ENCODE measurements at regions not wholly inside any gene's neighbourhood (a gene's known extent, or its start where the extent isn't known, plus 50 kb on each side); places are given as distances from the start of the nearest gene placed in this dataset.

GRCh38 chr16:17019366-17019765, 451.4 kb downstream of the XYLT1 start:
- no peaks in the 10 kb centered on the region for H3K27me3 Mint-ChIP-seq (ENCODE audit: low read depth)
- H3K4me1 Mint-ChIP-seq (ENCODE audit: low read depth) = no peaks in the 10 kb centered on the region
- no peak for TF ChIP-seq CTCF (IDR thresholded peaks at IDR 0.05)
- no peaks in the 10 kb centered on the region for H3K36me3 Mint-ChIP-seq (ENCODE audit: low read depth)
- H3K4me3 Mint-ChIP-seq (ENCODE audit: unreplicated experiment) = no peak overlapping the region
- H3K9me3 Mint-ChIP-seq (ENCODE audit: low read depth) = peaks cover 12% of the 10 kb centered on the region
- DNase-seq (ENCODE audit: low spot score) = no peak
- no peak overlapping the region for H3K27ac Mint-ChIP-seq (ENCODE audit: unreplicated experiment)

- no peak overlapping the region for H3K4me3 Mint-ChIP-seq (ENCODE audit: unreplicated experiment)
- DNase-seq (ENCODE audit: low spot score) = no peak
- no peaks in the 10 kb centered on the region for H3K9me3 Mint-ChIP-seq (ENCODE audit: low read depth)
- H3K4me1 Mint-ChIP-seq (ENCODE audit: low read depth) = no peaks in the 10 kb centered on the region
- no peaks in the 10 kb centered on the region for H3K27me3 Mint-ChIP-seq (ENCODE audit: low read depth)
- H3K36me3 Mint-ChIP-seq (ENCODE audit: low read depth) = no peaks in the 10 kb centered on the region
- TF ChIP-seq CTCF (IDR thresholded peaks at IDR 0.05) = no peak
- H3K27ac Mint-ChIP-seq (ENCODE audit: unreplicated experiment) = no peak overlapping the region
Observed at GRCh38 chr16:17023606-17024005, 447.2 kb downstream of the XYLT1 start.

GRCh38 chr16:17024514-17024913, 446.2 kb downstream of the XYLT1 start:
- no peak for DNase-seq (ENCODE audit: low spot score)
- Mint-ChIP-seq H3K36me3 (ENCODE audit: low read depth) (no peaks in the 10 kb centered on the region), H3K4me1 (ENCODE audit: low read depth) (no peaks in the 10 kb centered on the region), H3K4me3 (ENCODE audit: unreplicated experiment) (no peak overlapping the region), H3K27ac (ENCODE audit: unreplicated experiment) (no peak overlapping the region), H3K9me3 (ENCODE audit: low read depth) (peaks cover 2% of the 10 kb centered on the region), H3K27me3 (ENCODE audit: low read depth) (no peaks in the 10 kb centered on the region)
- TF ChIP-seq CTCF (IDR thresholded peaks at IDR 0.05) = no peak

GRCh38 chr16:17026600-17027242, 444.0 kb downstream of the XYLT1 start:
- Mint-ChIP-seq H3K9me3 (ENCODE audit: low read depth) (peaks cover 9% of the 10 kb centered on the region), H3K4me1 (ENCODE audit: low read depth) (no peaks in the 10 kb centered on the region)

GRCh38 chr16:17027488-17028129, 443.2 kb downstream of the XYLT1 start:
- H3K9me3 Mint-ChIP-seq (ENCODE audit: low read depth) = peaks cover 9% of the 10 kb centered on the region
- H3K4me3 Mint-ChIP-seq (ENCODE audit: unreplicated experiment) = no peak overlapping the region
- H3K4me1 Mint-ChIP-seq (ENCODE audit: low read depth) = no peaks in the 10 kb centered on the region
- H3K27ac Mint-ChIP-seq (ENCODE audit: unreplicated experiment) = no peak overlapping the region
- TF ChIP-seq CTCF (IDR thresholded peaks at IDR 0.05) = no peak
- no peaks in the 10 kb centered on the region for H3K36me3 Mint-ChIP-seq (ENCODE audit: low read depth)
- DNase-seq (ENCODE audit: low spot score) = no peak
- no peaks in the 10 kb centered on the region for H3K27me3 Mint-ChIP-seq (ENCODE audit: low read depth)

More at GRCh38 chr16:17026600-17027242, 444.0 kb downstream of the XYLT1 start:
- no peak for DNase-seq (ENCODE audit: low spot score)
- Mint-ChIP-seq H3K36me3 (ENCODE audit: low read depth) (no peaks in the 10 kb centered on the region), H3K4me3 (ENCODE audit: unreplicated experiment) (no peak overlapping the region), H3K27me3 (ENCODE audit: low read depth) (no peaks in the 10 kb centered on the region), H3K27ac (ENCODE audit: unreplicated experiment) (no peak overlapping the region)
- no peak for TF ChIP-seq CTCF (IDR thresholded peaks at IDR 0.05)
